SK-N-SH treated with all-trans-retinoic acid at 6 μM for 48 hours (cell line): ENCODE measurements at regions not wholly inside any gene's neighbourhood (a gene's known extent, or its start where the extent isn't known, plus 50 kb on each side); places are given as distances from the start of the nearest gene placed in this dataset.

Experiments used
- ATAC-seq: fragments of 200-7000 bp; cut with Tn5 transposase; 3 replicates; pipeline ENCODE4 v1.9.1; 2020; ENCODE audit warnings: mild to moderate bottlenecking, moderate library complexity
- ARNTL ChIP-seq: fragments of 450-650 bp; formaldehyde crosslinking; IDR thresholded peaks from 2 replicates; pipeline ENCODE4 v1.5.0; 2020; ENCODE audit warnings: low read depth, mild to moderate bottlenecking, moderate library complexity, borderline replicate concordance
- BACH2 ChIP-seq: fragments of 250-450 bp; sonication (Bioruptor Pico); IDR thresholded peaks from 2 replicates; pipeline ENCODE4 v1.9.0; 2021; ENCODE audit warnings: mild to moderate bottlenecking, borderline replicate concordance
- CREB5 ChIP-seq: fragments of 250-450 bp; sonication (Bioruptor Pico); IDR thresholded peaks from 2 replicates; pipeline ENCODE4 v1.5.1; 2020; ENCODE audit warnings: low read depth, mild to moderate bottlenecking, moderate library complexity
- CSRNP3 ChIP-seq: fragments of 250-450 bp; sonication (Bioruptor Pico); IDR thresholded peaks from 2 replicates; pipeline ENCODE4 v1.5.1; 2021; ENCODE audit warnings: mild to moderate bottlenecking, moderate library complexity
- ESRRG ChIP-seq: fragments of 250-450 bp; sonication (Bioruptor Pico); IDR thresholded peaks from 2 replicates; pipeline ENCODE4 v1.6.1; 2021; ENCODE audit warnings: mild to moderate bottlenecking
- GLIS3 ChIP-seq: fragments of 250-450 bp; sonication (Bioruptor Pico); IDR thresholded peaks from 2 replicates; pipeline ENCODE4 v1.5.0; 2020; ENCODE audit warnings: mild to moderate bottlenecking, moderate library complexity
- PATZ1 ChIP-seq: fragments of 250-450 bp; sonication (Bioruptor Pico); IDR thresholded peaks from 2 replicates; pipeline ENCODE4 v1.8.0; 2020; ENCODE audit warnings: mild to moderate bottlenecking, moderate library complexity, borderline replicate concordance
- POU6F1 ChIP-seq: fragments of 250-450 bp; sonication (Bioruptor Pico); IDR thresholded peaks from 2 replicates; pipeline ENCODE4 v1.8.0; 2021; ENCODE audit warnings: low read depth, mild to moderate bottlenecking, moderate library complexity, borderline replicate concordance
- PPARA ChIP-seq: fragments of 250-450 bp; sonication (Bioruptor Pico); IDR thresholded peaks from 2 replicates; pipeline ENCODE4 v1.5.0; 2020; ENCODE audit warnings: mild to moderate bottlenecking, borderline replicate concordance
- RARB ChIP-seq: fragments of 250-450 bp; sonication (Bioruptor Pico); IDR thresholded peaks from 2 replicates; pipeline ENCODE4 v1.8.0; 2021; ENCODE audit warnings: mild to moderate bottlenecking, moderate library complexity
- SNAI2 ChIP-seq: fragments of 250-450 bp; sonication (Bioruptor Pico); IDR thresholded peaks from 2 replicates; pipeline ENCODE4 v1.5.0; 2020; ENCODE audit warnings: mild to moderate bottlenecking, moderate library complexity
- TCF4 ChIP-seq: fragments of 250-450 bp; sonication (Bioruptor Pico); IDR thresholded peaks from 2 replicates; pipeline ENCODE4 v1.8.0; 2021; ENCODE audit warnings: mild to moderate bottlenecking, moderate library complexity, borderline replicate concordance
- TOX ChIP-seq: fragments of 250-450 bp; sonication (Bioruptor Pico); IDR thresholded peaks from 2 replicates; pipeline ENCODE4 v1.8.0; 2021; ENCODE audit warnings: mild to moderate bottlenecking, moderate library complexity, borderline replicate concordance
- TSHZ2 ChIP-seq: fragments of 250-450 bp; sonication (Bioruptor Pico); IDR thresholded peaks from 2 replicates; pipeline ENCODE4 v1.5.0; 2020; ENCODE audit warnings: mild to moderate bottlenecking, moderate library complexity
- ZC3H10 ChIP-seq: fragments of 250-450 bp; sonication (Bioruptor Pico); IDR thresholded peaks from 2 replicates; pipeline ENCODE4 v1.5.1; 2021; ENCODE audit warnings: mild to moderate bottlenecking, moderate library complexity
- ZFP3 ChIP-seq: fragments of 250-450 bp; sonication (Bioruptor Pico); IDR thresholded peaks from 2 replicates; pipeline ENCODE4 v1.5.0; 2020; ENCODE audit warnings: mild to moderate bottlenecking, moderate library complexity
- ZFP30 ChIP-seq: fragments of 450-650 bp; formaldehyde crosslinking; IDR thresholded peaks from 2 replicates; pipeline ENCODE4 v1.5.0; 2022; ENCODE audit warnings: mild to moderate bottlenecking, moderate library complexity
- ZNF565 ChIP-seq: fragments of 450-650 bp; formaldehyde crosslinking; conservative IDR thresholded peaks from 2 replicates; pipeline ENCODE4 v1.5.0; 2020; ENCODE audit warnings: low read depth, mild to moderate bottlenecking, moderate library complexity
- ZNF70 ChIP-seq: fragments of 450-650 bp; formaldehyde crosslinking; IDR thresholded peaks from 2 replicates; pipeline ENCODE4 v1.5.0; 2020; ENCODE audit warnings: mild to moderate bottlenecking, moderate library complexity
- ZNF8 ChIP-seq: fragments of 450-650 bp; formaldehyde crosslinking; IDR thresholded peaks from 2 replicates; pipeline ENCODE4 v1.5.0; 2020; ENCODE audit warnings: mild to moderate bottlenecking, moderate library complexity

GRCh38 chr5:25995209-25995608, 1043.2 kb downstream of the CDH9 start:
- TF ChIP-seq ARNTL (CRISPR knock-in tag) = no peak
- no peak for TF ChIP-seq ZC3H10 (CRISPR knock-in tag)

GRCh38 chr5:25993701-25994100, 1044.7 kb downstream of the CDH9 start:
- no peak for ATAC-seq
- TF ChIP-seq ZNF8 (CRISPR knock-in tag) (no peak), BACH2 (CRISPR knock-in tag) (no peak), PPARA (no peak), ZFP3 (CRISPR knock-in tag) (no peak), TOX (CRISPR knock-in tag) (no peak)

More at GRCh38 chr5:25995209-25995608, 1043.2 kb downstream of the CDH9 start:
- ATAC-seq = no peak

GRCh38 chr5:25991639-25992038, 1046.7 kb downstream of the CDH9 start:
- no peak for ATAC-seq
- TF ChIP-seq CSRNP3 (CRISPR knock-in tag) (no peak), ZNF565 (CRISPR knock-in tag) (no peak), ZC3H10 (CRISPR knock-in tag) (no peak), PATZ1 (CRISPR knock-in tag) (no peak), ZNF8 (CRISPR knock-in tag) (no peak), GLIS3 (CRISPR knock-in tag) (no peak)

GRCh38 chr5:25990771-25991170, 1047.6 kb downstream of the CDH9 start:
- TF ChIP-seq ZNF565 (CRISPR knock-in tag) = no peak
- no peak for TF ChIP-seq PATZ1 (CRISPR knock-in tag)
- no peak for TF ChIP-seq ARNTL (CRISPR knock-in tag)
- TF ChIP-seq TOX (CRISPR knock-in tag) = no peak
- no peak for TF ChIP-seq CSRNP3 (CRISPR knock-in tag)
- TF ChIP-seq CREB5 = no peak
- TF ChIP-seq ZFP30 (CRISPR knock-in tag) = no peak
- no peak for TF ChIP-seq SNAI2
- no peak for TF ChIP-seq TSHZ2 (CRISPR knock-in tag)
- TF ChIP-seq GLIS3 (CRISPR knock-in tag) = no peak
- no peak for TF ChIP-seq PPARA
- no peak for TF ChIP-seq ESRRG
- no peak for TF ChIP-seq ZNF8 (CRISPR knock-in tag)
- TF ChIP-seq TCF4 (CRISPR knock-in tag) = no peak
- no peak for TF ChIP-seq ZNF70
- no peak for TF ChIP-seq ZC3H10 (CRISPR knock-in tag)
- no peak for TF ChIP-seq RARB (CRISPR knock-in tag)
- TF ChIP-seq POU6F1 (CRISPR knock-in tag) = no peak
- ATAC-seq = no peak
